HCT116 (cell line): ENCODE measurements at regions not wholly inside any gene's neighbourhood (a gene's known extent, or its start where the extent isn't known, plus 50 kb on each side); places are given as distances from the start of the nearest gene placed in this dataset.

ENCODE experiments used
- ATAC-seq: fragments of 200-7000 bp; cut with Tn5 transposase; 2 replicates; pipeline ENCODE4 v1.9.1; 2020; ENCODE audit warnings: mild to moderate bottlenecking, moderate library complexity
- BruUV-seq: library from RNA; stranded (reverse); fragments of 400-500 nt; replicated peaks from 2 replicates; lab custom pipeline; 2021; lab: Mats Ljungman, UMichigan
- CTCF ChIA-PET: fragments of 300-600 bp; sonication (Branson Sonifier 250); formaldehyde crosslinking; loops from one replicate; lab custom pipeline; 2021; ENCODE audit warnings: antibody characterized with exemption; lab: Charles Lee
- POLR2A ChIA-PET: fragments of 300-600, 350-600 bp; sonication (Branson Sonifier 250); formaldehyde crosslinking; loops from one replicate; lab custom pipeline; 2021; ENCODE audit warnings: antibody characterized with exemption; lab: Charles Lee
- RAD21 ChIA-PET, 2 experiments: fragments of 300-600 bp; sonication (Branson Sonifier 250); formaldehyde crosslinking; loops; one replicate each; lab custom pipeline; 2023; ENCODE audit warnings: low total read pairs in 2 of 2; ENCODE audit not compliant: uncharacterized antibody in 2 of 2, unreplicated experiment in 2 of 2, low non-redundant PET in 1 of 2; lab: Charles Lee
- DNase-seq: peaks from one replicate; pipeline ENCODE4 v3.0.0-alpha.2; 2010; ENCODE audit warnings: low read depth, low spot score
- H2AFZ ChIP-seq: fragments of 200-600 bp; shearing (Covaris generic), sonication (generic); 2 replicates; pipeline ENCODE4 v1.6.1; 2017; ENCODE audit warnings: low read depth, mixed run types, mixed read lengths, antibody characterized with exemption, low read length; ENCODE audit not compliant: poor library complexity, severe bottlenecking
- H3K27ac ChIP-seq: 2 replicates; pipeline ENCODE4 v1.5.1; 2012; ENCODE audit warnings: low read depth, low read length
- H3K27me3 ChIP-seq: fragments of 200-600 bp; sonication (generic); 2 replicates; pipeline ENCODE4 v1.6.1; 2016; ENCODE audit warnings: mixed run types, low read length, mixed read lengths; ENCODE audit not compliant: insufficient read depth
- H3K36me3 ChIP-seq, 2 experiments: fragments of 200-500 bp in 1 of 2; fragments of 200-600 bp in 1 of 2; sonication (Bioruptor generic) in 1 of 2; sonication (generic) in 1 of 2; 2 replicates each; pipeline versions ENCODE4 v1.5.1 to v1.6.1; 2014 to 2016; ENCODE audit warnings: low read length in 2 of 2, inconsistent platforms in 1 of 2, mixed read lengths in 1 of 2, mixed run types in 1 of 2; ENCODE audit not compliant: insufficient read depth in 2 of 2, control insufficient read depth in 1 of 2
- H3K4me1 ChIP-seq, 2 experiments: fragments of 200-600 bp in 1 of 2; sonication (generic) in 1 of 2; 2 replicates each; pipeline versions ENCODE4 v1.5.1 to v1.6.1; 2012 to 2017; ENCODE audit warnings: low read length in 2 of 2, inconsistent platforms in 1 of 2, mild to moderate bottlenecking in 1 of 2, mixed read lengths in 1 of 2, mixed run types in 1 of 2, moderate library complexity in 1 of 2; ENCODE audit not compliant: insufficient read depth in 2 of 2, control insufficient read depth in 1 of 2
- H3K4me2 ChIP-seq: fragments of 200-600 bp; sonication (generic); 2 replicates; pipeline ENCODE4 v1.6.1; 2017; ENCODE audit warnings: mixed run types, low read length, mixed read lengths
- H3K4me3 ChIP-seq, 2 experiments: fragments of 200-600 bp in 1 of 2; sonication (generic) in 1 of 2; replicated peaks in 1 of 2; 2 replicates each; pipeline ENCODE4 v1.5.1; 2011 to 2016; ENCODE audit warnings: low read length in 2 of 2, control low read depth in 1 of 2, low read depth in 1 of 2, mild to moderate bottlenecking in 1 of 2, mixed read lengths in 1 of 2, mixed run types in 1 of 2
- H3K79me2 ChIP-seq: fragments of 200-600 bp; sonication (generic); 2 replicates; pipeline ENCODE4 v1.6.1; 2017; ENCODE audit warnings: mild to moderate bottlenecking, mixed run types, low read length, moderate library complexity, mixed read lengths; ENCODE audit not compliant: insufficient read depth
- H3K9ac ChIP-seq: fragments of 200-600 bp; sonication (generic); 2 replicates; pipeline ENCODE4 v1.6.1; 2016; ENCODE audit warnings: low read length, mixed read lengths
- H3K9me2 ChIP-seq: fragments of 200-600 bp; sonication (generic), shearing (Covaris generic); 2 replicates; pipeline ENCODE4 v1.6.1; 2017; ENCODE audit warnings: mixed run types, mild to moderate bottlenecking, moderate library complexity; ENCODE audit not compliant: insufficient read depth
- H3K9me3 ChIP-seq, 2 experiments: fragments of 200-500 bp in 1 of 2; fragments of 200-600 bp in 1 of 2; sonication (Bioruptor generic) in 1 of 2; sonication (generic) in 1 of 2; 2 replicates each; pipeline ENCODE4 v1.6.1; 2014 to 2017; ENCODE audit warnings: low read length in 2 of 2, mixed read lengths in 2 of 2, inconsistent platforms in 1 of 2, low read depth in 1 of 2, mild to moderate bottlenecking in 1 of 2, mixed run types in 1 of 2, moderate library complexity in 1 of 2; ENCODE audit not compliant: control insufficient read depth in 1 of 2, insufficient read depth in 1 of 2
- H4K20me1 ChIP-seq: fragments of 200-600 bp; sonication (generic), shearing (Covaris generic); 2 replicates; pipeline ENCODE4 v1.6.1; 2017; ENCODE audit warnings: mixed run types, mild to moderate bottlenecking, moderate library complexity; ENCODE audit not compliant: insufficient read depth
- ATF3 ChIP-seq: IDR thresholded peaks from 2 replicates; pipeline ENCODE4 v1.6.1; 2012
- CBX3 ChIP-seq: IDR thresholded peaks from 2 replicates; pipeline ENCODE4 v1.6.1; 2012; ENCODE audit warnings: low read depth
- EZH2 ChIP-seq: fragments of 200-600 bp; sonication (generic); IDR thresholded peaks from 2 replicates; pipeline ENCODE4 v1.6.1; 2017; ENCODE audit warnings: antibody characterized with exemption, mixed run types
- FOSL1 ChIP-seq: IDR thresholded peaks from 2 replicates; pipeline ENCODE4 v1.6.1; 2012; ENCODE audit warnings: low read depth
- POLR2A ChIP-seq: IDR thresholded peaks from 2 replicates; pipeline ENCODE4 v1.7.0; 2011; ENCODE audit warnings: borderline replicate concordance; ENCODE audit not compliant: insufficient read depth, insufficient read length; ENCODE audit errors: extremely low read depth
- POLR2AphosphoS5 ChIP-seq: IDR thresholded peaks from 2 replicates; pipeline ENCODE4 v1.6.1; 2011; ENCODE audit warnings: mild to moderate bottlenecking, low read depth, low read length, moderate library complexity
- RAD21 ChIP-seq: IDR thresholded peaks from 2 replicates; pipeline ENCODE4 v1.6.1; 2012; ENCODE audit warnings: low read depth, mild to moderate bottlenecking
- TCF7L2 ChIP-seq: IDR thresholded peaks from 2 replicates; pipeline ENCODE4 v1.7.0; 2011; ENCODE audit warnings: borderline replicate concordance, inconsistent platforms; ENCODE audit not compliant: insufficient read depth, insufficient read length; ENCODE audit errors: extremely low read depth
- ZBTB33 ChIP-seq: IDR thresholded peaks from 2 replicates; pipeline ENCODE4 v1.6.1; 2011; ENCODE audit warnings: mild to moderate bottlenecking, low read length, moderate library complexity; ENCODE audit not compliant: insufficient replicate concordance; ENCODE audit errors: extremely low read depth
- ZFX ChIP-seq: fragments of 450-650 bp; IDR thresholded peaks from 2 replicates; pipeline ENCODE4 v1.6.1; 2017
- ZNF274 ChIP-seq: fragments of 200-500 bp; sonication (Bioruptor generic); IDR thresholded peaks from 2 replicates; pipeline ENCODE4 v1.6.1; 2014; ENCODE audit warnings: mild to moderate bottlenecking, low read depth, low read length, inconsistent platforms
- intact Hi-C: fragments of 100-400 bp; cut with micrococcal nuclease; formaldehyde crosslinking; loops from 2 replicates; pipeline ENCODE4 v1.10.0; 2022

DNA sequence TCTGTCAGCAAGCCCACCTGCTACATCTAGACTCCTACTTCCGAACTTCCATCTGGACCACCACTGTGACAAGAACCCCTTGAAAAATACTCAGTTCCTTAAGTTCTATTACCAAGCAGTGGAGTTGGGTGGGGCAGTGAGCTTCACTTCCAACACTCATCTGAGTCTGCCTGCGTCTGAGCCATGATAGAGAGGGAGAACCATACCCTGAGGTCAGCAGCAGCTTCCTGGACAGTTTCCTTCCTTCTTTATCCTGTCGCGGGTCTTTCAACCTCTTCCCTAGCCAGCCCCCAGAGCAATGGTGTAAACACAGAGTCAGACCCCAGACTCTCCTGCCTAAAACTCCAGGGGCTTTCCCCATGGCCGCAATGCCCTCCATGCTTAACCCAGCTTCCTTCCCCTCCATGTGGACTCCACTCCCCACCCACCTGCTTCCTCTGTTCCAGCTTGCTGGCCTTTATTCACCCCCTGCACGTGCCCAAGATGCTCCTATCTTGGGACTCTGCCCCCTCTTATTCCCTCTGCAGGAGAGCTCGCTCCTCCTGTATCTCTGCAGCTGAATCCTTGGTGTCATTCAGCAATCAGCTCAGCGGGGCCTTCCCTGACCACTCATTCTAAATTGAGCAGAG is 211.2 kb downstream of the SHQ1 start:
- H3K79me2 ChIP-seq = no peaks in the 10 kb centered on the region
- H2AFZ ChIP-seq = no peak overlapping the region
- RAD21 ChIA-PET = no interaction called here
- H3K4me3 ChIP-seq = no peak overlapping the region
- no peak overlapping the region for H3K4me2 ChIP-seq
- no peak for DNase-seq
- no peaks in the 10 kb centered on the region for H4K20me1 ChIP-seq
- H3K9me3 ChIP-seq = no peaks in the 10 kb centered on the region
- no peak for ATAC-seq
- no peaks in the 10 kb centered on the region for H3K27me3 ChIP-seq
- H3K27ac ChIP-seq = no peak overlapping the region
- no peaks in the 10 kb centered on the region for H3K36me3 ChIP-seq
- BruUV-seq = no TSS peak
- H3K9me2 ChIP-seq = no peaks in the 10 kb centered on the region
- no peak overlapping the region for H3K9ac ChIP-seq
- TF ChIP-seq ZFX (no peak), FOSL1 (no peak), CBX3 (no peak), POLR2AphosphoS5 (no peak), TCF7L2 (no peak), RAD21 (no peak), POLR2A (no peak), ZNF274 (no peak), ATF3 (no peak), EZH2 (no peak), ZBTB33 (no peak)
- peaks cover 6 to 25% of the 10 kb centered on the region in 2 experiments; a peak in 3 of 4 replicates for H3K4me1 ChIP-seq
- POLR2A ChIA-PET = no interaction called here
- intact Hi-C loops = no loop called here
- CTCF ChIA-PET = no interaction called here
